Colon (tissue), 2 donors: ENCODE measurements at regions not wholly inside any gene's neighbourhood (a gene's known extent, or its start where the extent isn't known, plus 50 kb on each side); places are given as distances from the start of the nearest gene placed in this dataset.
"Not testable (repeated sequence)": the region's sequence is repeated elsewhere in the genome, so short reads cannot be mapped to it uniquely, and the experiment has no call there.

Experiments used
- FAIRE-seq: peaks from 2 replicates; lab custom pipeline; 2012; peaks lifted over from hg19 to GRCh38; lab: Jason Lieb, UNC
- donor health status: control.
- donor health status: control.

DNA sequence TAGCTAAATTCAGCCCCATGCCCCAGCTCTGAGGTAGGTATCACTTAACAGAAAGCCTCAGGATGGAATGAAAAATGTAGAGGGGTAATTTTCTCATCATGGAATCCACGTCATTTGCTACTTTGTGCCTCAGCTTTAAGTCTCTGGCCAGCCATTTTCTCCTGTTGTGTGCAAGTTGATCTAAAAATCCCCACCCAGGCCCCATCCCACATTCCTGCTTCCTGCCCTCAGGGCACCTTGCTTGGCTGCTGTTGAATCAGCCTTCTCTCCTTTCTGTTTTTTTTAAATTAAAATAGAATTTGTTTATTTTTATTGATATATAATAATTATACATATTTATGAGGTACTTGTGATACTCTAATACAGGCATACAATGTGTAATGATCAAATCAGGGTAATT, 179.9 kb upstream of the TSHZ3 start:
- no peak for FAIRE-seq

DNA sequence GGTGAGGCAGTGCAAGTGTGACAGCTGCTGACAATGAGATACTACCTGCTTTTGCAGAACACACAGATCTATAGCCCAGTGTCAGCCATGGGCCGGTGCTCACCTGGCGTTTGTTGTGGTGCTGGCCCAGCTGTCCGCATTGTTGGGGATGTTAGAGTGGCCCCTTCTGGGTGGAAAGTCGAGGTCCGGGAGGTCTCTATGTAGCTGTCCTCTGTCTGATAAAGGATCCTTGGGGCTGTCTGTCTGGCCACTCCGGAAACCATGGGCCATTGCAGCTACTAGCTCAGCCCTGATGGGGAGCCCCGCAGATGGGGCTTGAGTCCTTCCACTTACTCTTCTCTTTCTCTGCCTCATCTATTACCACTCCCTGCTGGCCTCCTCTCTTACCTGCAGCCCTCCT, 181.5 kb upstream of the TSHZ3 start:
- no peak for FAIRE-seq

DNA sequence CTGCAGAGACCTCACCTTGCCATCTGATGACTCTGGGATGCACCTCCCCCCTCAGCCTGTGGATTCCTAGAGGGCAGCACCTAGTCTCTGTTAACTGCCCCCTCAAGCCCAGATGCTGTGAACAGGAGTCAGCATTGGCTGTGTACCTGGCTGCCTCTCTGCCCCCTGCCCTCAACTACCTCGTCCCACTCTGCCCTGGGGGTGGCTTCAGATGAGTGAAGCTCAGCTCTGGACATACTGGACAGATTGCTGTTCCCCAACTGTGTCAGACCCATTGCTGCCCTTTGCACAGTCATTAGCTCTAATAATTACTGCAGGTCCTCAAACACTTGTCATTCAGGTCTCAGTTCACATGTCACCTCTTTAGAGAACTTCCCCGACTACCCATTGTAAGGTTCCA, 182.1 kb upstream of the TSHZ3 start:
- FAIRE-seq, result no peak

DNA sequence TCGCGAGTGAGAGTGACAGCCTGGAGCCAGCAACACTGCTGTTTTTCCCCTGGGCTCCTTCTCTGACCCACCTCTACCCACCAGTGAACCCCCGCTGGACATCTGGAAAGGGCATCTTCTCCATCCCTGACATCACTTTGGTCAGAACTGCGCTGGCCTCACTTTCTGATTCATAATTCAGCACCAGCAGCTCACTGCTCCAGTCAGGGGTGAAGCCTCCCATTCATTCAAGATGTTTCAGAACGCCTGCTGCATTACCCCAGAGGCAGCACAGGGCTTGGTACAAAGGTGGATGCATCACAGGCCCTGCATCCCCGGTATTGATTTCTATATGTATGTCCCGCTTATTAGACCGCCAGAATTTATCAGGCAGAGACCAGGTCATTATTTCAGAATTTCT, 182.8 kb upstream of the TSHZ3 start:
- FAIRE-seq, result no peak

DNA sequence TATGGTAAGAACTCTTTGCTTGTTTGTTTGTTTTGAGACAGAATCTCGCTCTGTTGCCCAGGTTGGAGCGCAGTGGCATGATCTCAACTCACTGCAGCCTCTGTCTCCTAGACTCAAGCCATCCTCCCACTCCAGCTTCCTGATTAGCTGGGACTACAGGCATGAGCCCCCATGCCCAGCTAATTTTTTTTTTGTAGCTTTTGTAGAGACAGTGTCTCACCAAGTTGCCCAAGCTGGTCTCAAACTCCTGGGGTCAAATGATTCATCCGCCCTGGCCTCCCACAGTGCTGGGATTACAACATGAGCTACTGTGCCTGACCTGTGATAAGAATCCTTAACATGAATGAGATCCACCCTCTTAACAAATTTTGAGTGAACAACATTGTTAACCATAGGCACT, 183.9 kb upstream of the TSHZ3 start:
- no peak for FAIRE-seq

DNA sequence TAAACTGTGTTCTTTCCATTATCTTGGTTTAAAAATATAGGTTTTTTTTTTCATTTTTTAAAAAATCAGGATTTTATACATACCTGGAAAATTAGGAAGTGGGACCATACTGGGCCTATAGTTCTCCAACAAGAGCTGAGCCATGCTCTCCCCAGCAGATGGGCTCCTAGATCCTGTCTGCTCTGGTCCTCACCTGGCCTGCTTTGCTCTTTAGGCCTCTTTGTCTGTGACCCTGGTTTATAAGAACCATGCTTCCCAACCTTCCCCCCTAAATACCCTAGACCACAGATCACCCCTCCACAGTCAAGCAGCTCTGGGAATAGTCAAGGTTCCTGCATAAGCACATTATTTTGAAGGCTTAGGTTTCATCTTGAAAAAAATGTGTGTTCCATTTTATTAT, 185.0 kb upstream of the TSHZ3 start:
- FAIRE-seq, result no peak

DNA sequence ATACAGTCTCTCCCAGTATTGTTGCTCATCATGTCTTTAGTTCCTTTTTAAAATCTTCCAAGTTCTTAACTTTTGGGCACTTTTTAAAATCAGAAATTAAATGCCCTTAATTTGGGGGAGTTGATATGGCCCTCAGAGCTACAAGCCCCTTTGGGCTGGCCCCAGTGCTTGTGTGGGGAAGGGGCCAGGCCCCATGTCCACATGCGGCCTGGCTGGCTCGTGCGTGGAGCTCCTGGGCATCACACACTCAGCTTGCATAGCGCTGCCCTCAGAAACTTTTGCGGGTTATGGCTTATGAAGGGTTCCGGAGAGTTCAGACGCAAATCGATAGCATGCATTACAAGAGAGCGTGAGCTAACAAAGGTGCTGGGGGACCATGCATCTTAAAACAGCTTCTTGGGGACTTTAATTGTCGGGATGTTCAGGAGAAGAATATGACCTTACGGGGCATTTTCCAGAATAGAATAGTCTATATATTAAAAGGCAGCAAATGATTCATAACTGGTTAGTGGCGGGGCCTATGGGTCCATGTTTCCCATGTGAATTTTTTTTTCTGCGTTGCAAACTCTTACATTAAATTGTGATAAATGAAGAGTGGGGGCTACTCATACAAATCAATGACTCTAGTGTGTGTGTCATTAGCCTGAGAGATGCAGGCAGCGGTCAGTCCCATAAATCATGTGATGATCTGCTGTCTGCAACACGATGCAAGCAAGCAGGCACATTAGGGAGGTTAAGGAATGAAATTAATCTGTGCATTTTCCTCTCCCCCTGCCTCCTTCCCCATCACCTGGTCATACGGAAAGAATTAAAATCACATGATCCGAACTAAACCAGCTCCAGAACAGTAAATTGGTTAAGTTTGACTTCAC, 185.8 kb upstream of the TSHZ3 start:
- FAIRE-seq, result no peak

DNA sequence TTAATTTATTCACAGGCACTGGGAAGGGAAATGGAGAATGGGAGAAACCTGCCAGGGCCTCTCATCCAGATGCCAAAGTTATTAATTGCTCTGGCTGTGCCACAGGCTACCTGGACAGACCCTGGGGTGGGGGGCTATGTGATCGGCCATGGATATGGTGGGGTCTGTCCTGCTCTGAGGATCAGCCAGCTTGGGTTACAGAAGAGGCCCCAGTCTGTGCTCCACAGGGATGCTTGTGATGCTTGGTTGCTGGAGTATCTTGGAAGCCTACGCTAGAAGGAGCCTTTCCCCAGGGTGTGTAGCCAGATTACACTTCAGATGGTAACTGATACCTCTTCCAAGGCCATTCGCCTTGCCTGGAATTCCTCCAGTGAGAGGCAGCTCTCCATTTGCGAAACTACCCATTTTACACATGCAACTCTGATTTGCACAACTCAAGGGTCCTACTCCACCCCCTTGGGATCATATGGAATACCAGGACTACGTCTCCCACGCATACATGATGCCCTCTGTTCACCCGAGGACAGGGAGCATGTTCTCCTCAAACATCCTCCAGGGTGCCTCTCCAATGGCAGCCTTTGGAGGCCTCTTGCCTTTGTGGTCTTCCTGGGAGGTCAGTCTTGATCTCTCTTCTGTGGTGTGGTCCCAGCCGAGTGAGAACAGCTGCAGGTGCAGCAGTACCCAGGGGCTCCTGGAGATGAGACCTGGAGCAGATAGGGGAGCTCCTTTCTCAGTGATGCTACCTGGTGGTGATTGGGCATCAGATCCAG, 186.6 kb upstream of the TSHZ3 start:
- no peak for FAIRE-seq

DNA sequence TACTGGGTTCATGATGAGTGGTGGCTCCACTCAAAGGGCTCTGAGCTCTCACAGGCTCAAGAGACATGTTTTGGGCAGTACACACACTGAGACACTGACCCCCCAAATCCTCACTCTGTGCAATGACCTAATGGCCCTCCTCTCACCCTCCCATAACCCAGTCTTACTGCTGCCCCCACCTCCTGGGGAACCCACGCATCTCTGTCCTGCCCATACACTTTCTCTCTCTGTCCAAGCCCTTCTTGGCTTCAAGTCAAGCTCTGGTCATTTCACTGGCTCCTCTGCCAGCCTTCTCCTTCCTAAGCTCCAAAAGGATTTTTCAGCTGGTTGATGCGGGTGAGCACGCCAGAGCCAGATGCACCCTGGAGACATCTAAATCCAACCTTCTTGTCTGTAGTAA, 187.9 kb upstream of the TSHZ3 start:
- no peak for FAIRE-seq

DNA sequence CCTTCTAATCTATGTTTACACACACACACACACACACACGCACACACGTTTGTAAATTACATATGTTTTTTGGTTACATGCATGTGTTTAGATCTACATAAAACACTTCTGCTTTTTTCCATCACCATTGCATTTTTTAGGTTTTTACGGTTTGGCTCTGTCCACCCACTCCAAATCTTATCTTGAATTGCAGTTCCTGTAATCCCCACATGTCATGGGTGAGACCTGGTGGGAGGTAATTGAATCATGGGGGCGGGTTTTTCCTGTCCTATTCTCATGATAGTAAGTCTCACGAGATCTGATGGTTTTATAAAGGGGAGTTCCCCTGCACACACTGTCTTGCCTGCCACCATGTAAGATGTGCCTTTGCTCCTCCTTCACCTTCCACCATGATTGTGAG, 188.7 kb upstream of the TSHZ3 start:
- FAIRE-seq, result not testable (repeated sequence)

DNA sequence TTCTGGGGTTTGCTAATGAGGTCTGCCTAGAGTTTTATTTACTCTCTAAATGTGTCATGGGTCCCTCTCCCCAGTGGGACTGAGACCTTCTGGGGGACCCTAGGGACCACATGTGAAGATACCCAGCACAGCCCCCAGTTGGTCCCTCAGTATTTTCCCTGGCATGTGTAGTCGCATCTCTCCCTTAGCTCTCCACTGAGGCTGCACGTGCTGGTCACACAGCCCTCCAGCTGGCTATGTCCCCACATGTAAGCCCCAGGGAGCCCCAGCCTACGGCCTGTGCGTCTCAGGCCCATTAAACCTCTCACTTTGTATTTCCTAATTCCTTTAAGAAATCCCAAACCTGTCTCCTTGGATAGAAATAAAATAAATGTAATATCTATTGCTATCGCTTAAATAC, 189.6 kb upstream of the TSHZ3 start:
- FAIRE-seq, result no peak

DNA sequence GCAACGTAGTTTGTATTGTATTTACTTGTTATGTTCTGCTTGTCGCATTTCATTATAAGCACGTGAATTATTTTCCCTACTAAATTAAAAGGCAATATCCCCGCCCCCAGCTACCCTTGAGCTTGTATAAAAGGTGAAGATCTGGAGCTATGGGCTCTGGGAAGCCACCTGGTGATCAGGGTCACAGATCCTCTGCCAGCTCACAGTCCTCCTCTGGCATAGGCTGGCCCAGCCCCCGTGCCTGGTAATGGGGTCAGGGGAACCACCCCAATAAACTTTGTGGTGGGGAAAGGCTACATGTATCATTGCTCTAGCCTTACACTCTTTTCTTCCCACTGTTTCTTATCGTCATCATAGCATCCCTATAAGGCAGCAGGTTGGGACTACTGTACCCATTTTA, 190.2 kb upstream of the TSHZ3 start:
- FAIRE-seq, result no peak

DNA sequence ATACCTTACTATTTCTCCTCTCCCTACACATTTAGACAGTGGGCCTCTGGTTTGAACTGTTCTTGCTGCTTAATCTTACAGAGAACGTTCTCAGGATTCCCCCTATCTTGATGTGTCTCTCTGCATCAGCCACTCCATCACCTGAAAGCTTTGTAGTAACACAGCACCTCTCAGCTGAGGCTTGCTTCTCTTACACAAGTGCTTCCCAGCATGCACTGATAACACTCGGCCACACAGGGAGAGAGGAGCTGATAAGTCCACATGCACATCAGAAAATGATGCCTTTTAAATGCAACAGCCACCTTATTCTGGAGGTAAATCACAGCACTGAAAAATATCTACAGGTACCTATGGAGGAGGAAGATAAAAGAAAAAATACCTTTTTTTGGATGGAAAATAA, 192.2 kb upstream of the TSHZ3 start:
- no peak for FAIRE-seq

DNA sequence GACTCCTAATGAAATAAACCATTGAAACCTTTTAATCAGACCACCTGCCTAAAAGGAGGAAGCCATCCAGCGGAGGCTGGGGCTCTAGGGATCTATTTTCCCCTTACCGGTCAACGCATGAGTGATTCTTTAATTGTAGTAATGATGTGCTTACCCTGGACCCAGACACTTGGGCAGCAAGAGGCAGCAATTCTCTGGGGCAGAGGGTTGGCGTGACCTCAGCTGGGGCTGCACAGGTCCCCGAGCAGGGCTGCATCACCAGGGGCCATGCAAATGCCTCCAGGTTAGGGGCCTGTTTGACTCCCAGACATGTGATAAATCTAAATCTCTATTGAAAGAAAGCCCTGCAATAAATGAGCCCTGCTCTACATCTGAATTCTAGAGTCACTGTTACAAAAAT, 194.2 kb upstream of the TSHZ3 start:
- FAIRE-seq, result no peak

DNA sequence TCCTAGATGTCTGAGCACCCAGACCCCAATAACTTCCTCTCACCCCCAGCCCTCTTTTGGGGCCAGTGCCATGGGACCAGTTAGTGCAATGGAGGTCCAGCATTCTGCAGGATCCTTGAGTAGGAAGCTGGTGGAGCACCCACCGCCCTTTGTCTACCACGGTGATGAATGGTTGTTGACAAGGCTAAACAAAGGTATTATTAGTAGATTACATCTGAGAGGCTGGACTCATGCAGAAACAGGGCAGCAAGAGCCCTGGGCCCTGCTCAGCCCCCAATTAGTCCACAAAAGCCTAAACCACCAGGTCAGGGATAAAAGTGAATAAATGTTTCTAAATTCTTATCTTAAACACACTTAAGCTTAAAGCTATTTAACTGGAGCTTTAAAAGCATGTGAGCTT, 196.5 kb upstream of the TSHZ3 start:
- FAIRE-seq, result no peak

DNA sequence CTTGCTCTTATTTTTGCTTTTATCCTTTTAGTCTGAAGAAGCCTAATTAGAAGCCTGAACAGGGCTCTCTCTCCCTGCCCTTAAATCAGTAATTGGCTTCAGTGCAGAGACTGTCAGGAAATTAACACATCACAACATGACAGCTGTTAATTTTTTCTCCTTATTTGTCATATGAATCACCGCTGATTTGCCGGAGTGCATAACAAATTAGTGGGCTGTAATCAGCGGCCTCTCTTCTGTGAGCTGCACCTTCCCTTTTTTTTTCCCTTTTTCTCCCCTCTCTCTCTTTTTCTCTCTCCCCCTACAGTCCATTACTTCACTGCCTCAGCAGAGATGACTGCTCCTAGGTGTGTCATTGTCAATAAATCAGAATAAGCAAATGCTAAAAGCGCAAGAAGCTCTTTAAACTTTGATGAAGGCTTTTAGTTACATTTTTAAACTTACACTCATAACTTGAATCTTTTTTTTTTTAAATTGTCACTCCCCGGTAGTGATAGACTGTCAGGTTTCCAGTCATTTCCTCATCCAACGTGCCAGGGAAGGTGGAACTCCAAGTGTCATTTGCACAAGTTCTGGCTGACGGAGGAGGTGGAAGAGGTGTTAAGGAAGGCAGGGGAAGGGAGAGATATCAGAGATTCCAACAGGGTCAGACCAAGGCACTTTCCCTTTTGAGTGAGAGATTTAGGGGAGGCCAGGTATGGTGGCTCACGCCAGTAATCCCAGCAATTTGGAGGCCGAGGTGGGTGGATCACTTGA, 197.1 kb upstream of the TSHZ3 start:
- no peak for FAIRE-seq

DNA sequence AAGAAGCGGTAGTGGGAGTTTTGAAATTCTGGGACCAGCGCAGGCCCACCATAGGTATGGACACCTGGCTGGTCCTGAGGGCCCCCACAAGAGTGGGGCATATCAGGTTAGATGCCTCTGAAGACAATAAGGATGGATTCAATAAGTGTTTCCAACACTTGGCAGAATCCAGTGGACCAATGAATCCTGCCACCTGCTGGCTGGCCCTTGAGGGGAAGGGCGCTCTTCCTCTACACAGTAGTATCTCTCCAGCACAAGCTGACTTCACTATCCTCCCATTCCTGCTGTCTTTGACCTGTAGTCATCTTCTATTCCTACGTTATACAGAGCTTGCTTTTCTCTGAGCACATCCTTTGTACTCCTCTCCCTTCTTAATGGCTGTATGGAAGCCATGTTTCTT, 199.7 kb upstream of the TSHZ3 start:
- FAIRE-seq, result no peak

DNA sequence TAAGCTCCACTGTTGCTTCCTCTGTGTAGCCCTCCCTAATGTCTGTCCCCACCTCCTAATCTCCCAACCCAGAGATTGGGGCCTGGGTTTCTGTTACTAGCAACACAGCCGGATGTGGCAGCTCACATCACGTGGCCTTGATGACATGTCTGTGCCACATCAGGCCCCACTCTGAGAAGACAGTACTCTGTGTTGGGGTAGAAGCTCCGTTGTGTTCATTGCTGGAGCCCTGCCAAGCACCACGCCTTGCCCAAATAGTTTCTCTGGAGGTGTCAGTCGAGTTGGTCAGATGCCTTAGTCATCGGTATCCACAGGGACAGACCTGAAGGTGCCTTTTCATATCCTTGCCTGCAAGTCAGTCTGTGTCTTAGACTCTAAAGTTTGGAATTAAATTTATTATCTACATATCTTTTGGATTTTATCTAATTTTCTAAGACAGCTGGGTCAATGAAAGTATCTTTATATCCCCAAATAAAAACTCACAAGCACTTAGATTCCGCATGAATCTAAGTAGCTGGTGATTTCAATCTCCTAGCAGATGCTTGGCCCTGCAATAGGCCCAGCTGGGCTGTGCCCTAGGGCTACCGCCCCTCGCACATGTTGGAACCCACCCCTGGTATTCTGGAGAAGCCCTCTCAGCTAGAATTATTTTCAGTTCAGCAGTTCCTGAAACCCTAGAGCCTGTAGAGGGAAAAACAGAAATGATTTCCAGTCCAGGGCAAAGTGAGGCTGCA, 204.0 kb upstream of the TSHZ3 start:
- no peak for FAIRE-seq

DNA sequence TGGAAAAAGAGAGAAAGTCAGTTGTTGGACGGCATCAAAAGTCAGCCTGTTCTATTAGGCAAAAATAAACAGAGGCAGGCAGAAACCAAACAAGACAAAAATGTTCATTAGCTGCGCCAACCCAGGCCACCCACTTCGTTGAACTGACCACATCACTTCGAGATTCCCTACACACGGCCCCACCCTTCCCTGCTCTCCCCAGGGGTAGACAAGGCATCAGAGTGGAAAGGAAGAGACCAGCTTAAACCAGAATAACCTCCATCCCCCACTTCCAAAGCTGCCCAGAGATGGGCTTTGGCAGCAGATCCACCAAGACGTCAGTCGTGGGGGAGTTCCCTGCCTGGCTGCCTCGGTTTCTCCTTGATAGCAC, 204.6 kb upstream of the TSHZ3 start:
- FAIRE-seq, result no peak

DNA sequence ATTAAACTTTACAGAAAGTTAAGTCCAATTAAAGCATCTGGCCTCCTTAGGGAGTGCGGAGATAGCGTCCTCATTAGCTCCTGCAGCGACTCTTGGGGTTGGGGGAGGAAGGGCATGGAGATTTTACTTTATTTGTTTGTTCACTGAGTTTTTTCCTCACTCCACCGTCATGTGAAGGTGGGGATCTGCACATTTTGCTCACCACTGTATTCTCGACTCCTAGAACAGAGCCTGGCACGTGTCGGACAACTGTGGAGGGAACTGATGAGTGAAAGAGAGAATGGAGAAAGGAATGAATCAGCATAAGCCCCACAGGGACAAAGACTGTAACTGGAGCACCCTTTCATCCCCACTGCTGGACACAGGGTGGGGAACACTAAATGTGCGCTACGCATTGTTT, 205.1 kb upstream of the TSHZ3 start:
- no peak for FAIRE-seq

DNA sequence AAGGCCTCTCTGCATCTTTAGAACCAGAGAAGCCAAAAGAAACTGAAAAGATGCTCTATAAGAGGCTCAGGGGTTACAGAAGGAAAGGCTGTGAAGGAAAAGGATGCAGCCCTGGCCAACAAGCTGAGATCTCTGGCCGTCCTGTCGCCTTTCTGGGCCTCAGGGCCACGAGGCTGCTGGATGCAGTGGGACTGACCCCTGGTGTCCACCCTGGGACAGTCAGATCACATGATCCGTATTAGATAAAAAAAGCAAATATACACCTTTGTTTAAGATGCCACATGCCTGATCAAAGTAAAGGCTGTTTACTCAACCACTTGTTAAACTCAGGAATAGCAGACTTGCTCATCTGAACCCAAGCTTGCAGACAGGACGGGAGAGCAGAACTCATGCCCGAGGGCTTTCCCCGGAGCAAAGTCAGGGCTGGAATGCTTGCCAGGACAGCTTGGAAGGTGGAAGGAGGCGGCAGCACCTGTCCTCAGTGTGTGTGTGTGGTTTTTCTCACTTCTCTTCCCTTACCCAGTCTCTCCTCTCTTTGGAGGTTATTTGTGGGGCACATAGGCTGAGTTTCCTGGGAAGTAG, 206.5 kb upstream of the TSHZ3 start:
- FAIRE-seq, result no peak

DNA sequence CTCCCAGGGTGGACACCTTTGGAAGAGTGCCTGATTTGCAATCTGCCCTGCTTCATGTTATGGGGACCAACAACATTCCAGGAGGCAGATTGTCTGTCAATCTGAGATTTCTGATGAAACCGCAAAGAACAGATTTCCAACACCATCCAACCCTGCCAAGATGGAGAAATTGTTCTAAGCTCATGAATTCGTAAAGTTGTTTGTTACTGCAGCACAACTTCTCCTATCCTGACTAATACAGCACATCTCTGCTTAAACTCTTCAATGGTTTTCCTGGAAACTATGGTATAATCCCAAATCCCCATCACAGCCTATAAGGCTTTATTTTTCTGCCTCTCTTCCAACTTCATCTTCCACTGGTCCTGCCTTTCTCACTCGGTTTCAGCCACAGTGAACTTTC, 210.3 kb upstream of the TSHZ3 start:
- FAIRE-seq, result no peak
